GM18505 (cell line): ENCODE measurements at regions not wholly inside any gene's neighbourhood (a gene's known extent, or its start where the extent isn't known, plus 50 kb on each side); places are given as distances from the start of the nearest gene placed in this dataset.

Source experiments
- ATAC-seq: cut with Tn5 transposase; IDR thresholded peaks from one replicate; pipeline ENCODE4 v1.9.1; 2021; ENCODE audit not compliant: unreplicated experiment
- POLR2A ChIP-seq: IDR thresholded peaks from 4 replicates; pipeline ENCODE4 v1.6.1; 2011; ENCODE audit warnings: borderline replicate concordance; ENCODE audit not compliant: insufficient read depth, insufficient read length; ENCODE audit errors: extremely low read depth

DNA sequence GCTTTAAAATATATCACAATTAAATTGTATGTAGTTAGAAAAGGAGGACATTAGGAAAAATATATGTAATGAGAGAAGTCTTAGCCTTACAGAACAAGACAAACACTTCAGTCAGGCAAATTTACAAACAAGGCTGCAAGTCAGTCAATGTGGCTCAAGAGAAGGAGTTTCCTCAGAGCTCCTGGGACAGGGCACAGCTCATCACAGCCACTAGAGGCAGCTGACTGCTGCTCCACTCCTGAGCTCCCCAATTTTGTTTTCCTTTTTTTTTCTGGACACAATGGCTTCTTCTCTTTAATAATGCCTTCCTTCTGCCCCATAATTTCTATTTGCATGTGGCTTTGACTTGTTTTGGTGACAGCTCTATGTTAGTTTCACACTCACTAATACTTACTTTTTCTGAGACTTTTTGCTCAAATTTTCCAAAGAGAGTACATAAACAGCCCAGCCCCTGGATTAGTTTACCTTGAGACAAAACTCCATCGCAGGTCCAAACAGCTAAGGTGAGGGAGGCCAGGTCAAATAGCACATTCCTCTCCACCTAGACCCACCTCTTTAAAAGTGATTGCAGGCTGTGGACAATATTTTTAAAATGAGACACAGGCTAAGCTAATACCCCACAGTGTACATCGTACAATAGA, 850.4 kb upstream of the FRG1 start:
- no peak for TF ChIP-seq POLR2A

DNA sequence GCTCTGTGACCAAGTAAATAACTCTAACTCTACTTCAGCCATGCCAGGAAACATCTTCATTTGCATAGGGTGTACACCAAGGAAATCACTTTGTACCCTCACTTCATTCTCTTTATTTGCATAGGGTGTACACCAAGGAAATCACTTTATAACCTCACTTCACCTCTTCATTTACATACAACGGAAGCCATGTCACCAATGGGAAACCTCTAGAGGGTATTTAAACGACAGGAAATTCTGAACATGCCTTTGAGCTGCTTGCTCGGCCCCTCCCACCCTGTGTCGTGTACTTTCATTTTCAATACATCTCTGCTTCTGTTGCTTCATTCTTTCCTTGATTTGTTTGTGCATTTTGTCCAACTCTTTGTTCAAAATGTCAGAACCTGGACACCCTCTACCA, 848.1 kb upstream of the FRG1 start:
- TF ChIP-seq POLR2A, result no peak
- no peak for ATAC-seq

More for the DNA sequence above, 850.4 kb upstream of the FRG1 start:
- ATAC-seq, result no peak

DNA sequence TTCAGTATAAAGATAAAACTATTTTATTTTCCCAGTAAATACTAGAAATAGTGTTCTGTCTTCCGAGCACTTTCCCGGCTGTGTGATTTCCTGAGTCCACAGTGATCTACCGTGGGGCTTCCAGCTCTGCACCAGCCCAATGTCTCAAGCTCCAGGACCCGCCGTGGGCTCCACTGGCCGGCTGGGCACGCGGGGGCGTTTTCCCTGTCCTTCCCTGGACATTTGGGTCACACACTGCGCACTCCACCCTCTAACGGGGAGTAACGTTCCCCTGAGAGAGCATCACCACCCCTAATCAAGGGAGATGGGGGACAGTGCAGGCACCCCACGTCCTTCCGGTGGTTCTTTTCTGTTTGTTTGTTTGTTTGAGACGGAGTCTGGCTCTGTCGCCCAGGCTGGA, 844.6 kb upstream of the FRG1 start:
- ATAC-seq, result no peak
- TF ChIP-seq POLR2A, result no peak

DNA sequence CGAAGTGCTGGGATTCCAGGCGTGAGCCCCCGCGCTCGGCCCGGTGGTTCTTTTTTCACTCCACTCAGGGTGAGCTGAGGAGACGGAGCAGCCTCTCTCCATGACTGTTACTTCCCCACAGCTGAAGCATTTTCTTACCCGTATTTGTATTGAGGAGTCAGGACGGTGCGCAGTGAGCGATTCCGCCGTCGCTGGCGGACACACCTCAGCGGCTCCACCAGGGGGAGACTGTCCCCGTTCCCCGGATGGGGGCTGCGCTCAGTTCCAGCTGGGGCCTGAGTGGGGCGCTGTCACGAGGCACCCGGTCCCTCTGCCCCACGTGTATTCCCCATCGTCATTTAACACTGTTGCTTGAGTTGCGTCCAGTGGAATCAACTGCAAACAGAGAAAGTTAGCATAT, 844.0 kb upstream of the FRG1 start:
- no peak for TF ChIP-seq POLR2A
- no peak for ATAC-seq

DNA sequence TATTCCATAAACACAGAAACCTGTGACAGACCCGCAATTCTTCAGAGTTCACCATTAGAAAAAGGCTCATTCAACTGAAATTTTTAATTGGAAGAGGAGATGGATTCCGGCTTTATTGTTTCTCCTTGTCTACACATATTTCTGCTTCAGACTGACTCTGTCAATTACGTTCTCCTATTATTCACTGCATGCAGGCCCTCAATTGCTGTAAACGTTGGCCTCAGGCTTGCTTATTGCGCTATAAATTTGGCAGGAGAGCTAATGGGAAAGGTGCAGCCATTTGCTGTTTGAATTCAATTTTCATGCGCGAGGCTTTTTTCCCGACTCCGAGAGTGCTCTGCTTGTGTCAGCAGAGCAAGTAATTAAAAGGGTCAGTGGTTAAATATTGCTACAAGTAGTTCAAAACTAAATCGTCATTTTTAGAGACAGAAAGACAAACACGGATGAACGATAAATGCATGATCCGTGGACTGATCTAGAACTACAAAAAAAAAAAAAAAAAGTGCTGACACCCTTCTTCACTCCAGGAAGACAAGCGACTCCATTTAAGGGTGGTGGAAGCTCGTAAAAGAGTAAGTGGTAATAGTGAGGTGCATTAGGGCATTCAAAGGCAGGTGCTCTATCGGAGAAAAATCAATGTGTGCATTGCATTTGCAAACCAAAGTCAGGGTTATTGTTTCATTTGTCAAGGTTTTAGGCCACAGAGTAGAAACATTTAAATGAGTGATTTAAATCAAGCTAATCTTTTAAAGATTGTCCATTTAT, 841.6 kb upstream of the FRG1 start:
- no peak for ATAC-seq
- no peak for TF ChIP-seq POLR2A

DNA sequence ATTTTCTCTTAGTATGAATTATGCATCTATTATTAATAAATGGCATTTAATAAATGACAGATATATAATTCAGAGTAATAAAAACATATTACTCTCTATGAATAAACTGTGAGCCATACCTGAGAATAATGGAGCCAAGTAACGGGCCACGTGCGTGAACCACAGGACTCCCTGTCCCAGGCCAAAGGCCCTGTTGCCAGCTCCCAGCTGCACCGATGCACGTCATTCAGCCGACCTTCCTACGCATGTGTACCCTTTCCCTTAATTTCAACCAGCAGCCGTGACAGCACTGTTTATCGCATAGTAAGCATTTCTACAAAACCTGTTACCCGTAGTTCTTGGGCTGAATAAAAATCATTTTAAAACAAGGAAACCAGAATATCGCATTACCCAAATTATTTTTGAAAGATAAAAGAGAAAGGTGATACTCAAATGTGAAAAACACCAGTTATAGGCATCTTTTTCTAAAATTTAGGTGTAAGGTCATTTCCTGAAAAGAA, 827.2 kb upstream of the FRG1 start:
- no peak for TF ChIP-seq POLR2A
- no peak for ATAC-seq

DNA sequence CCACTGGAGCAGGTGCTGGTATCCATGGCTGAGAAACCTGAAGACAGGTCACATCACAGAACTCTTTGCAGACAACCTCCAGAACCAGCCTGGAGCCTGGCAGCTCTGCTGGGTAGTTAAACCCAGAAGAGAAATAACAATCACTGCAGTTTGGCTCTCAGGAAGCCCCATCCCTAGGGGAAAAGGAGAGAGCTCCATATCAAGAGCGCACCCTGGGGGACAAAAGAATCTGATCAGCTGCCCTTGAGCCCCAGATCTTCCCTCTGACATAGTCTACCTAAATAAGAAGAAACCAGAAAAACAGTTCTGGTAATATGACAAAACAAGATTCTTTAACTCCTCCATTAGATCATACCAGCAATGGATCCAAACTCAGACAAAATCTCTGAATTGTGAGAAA, 823.2 kb upstream of the FRG1 start:
- no peak for ATAC-seq
- no peak for TF ChIP-seq POLR2A

DNA sequence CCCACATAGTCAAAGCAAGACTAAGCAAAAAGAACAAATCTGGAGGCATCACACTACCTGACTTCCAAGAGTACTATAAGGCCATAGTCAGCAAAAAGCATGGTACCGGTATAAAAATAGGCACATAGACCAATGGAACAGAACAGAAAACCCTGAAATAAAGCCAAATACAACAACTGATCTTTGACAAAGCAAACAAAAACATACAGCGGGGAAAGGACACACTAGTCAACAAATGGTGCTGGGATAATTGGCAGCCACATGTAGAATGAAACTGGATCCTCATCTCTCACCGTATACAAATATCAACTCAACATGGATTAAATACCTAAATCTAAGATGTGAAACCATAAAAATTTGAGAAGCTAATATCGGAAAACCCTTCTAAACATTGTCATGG, 819.3 kb upstream of the FRG1 start:
- TF ChIP-seq POLR2A, result no peak

DNA sequence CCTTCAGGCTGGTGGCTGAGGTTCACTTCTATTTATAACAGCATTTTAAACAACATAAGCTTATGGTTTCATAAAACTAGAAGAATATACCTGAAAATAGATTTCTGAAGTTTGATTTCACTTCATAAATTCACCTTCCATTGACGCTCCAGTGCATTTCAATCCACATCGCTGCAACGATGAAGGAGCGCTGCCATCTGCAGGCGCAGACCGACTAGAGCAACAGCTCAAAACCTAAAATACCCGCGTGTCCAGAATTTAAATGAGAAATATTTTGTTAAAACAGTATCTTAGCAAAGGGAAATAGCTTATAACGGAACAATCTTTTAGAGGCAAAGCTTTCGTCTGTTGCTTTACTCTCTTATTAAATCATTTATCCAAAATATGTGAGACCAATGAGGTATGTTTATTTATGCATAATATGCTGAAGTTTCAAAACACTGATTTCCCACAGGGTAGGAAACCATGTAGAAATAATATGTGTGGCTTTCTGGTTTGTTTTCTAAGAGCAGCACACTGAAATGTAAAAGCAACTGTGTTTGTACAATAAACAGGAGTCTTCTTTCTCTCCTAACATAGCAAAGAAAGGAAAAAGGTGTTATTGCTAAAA, 816.4 kb upstream of the FRG1 start:
- no peak for ATAC-seq

More for the DNA sequence above, 819.3 kb upstream of the FRG1 start:
- no peak for ATAC-seq

DNA sequence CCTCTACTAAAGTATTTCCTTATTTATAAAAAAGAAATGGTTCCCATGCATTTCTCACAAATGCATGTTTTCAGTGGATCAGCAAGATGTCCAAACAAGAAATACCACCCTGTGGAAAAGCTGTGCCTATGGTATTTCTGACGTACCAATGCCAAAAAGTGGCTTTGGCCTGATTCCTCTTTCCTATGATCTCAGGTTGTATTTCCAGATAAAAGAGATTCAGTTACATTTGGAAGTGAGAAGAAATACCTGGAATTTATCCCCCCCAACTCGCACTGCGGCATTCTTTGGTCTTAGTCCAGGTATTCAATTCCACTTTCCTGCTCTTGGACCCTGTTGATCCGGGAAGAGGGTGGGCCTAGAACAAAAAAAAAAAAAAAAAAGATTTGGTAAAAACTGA, 815.9 kb upstream of the FRG1 start:
- ATAC-seq, result no peak
- TF ChIP-seq POLR2A, result no peak

More for the DNA sequence above, 816.4 kb upstream of the FRG1 start:
- TF ChIP-seq POLR2A, result no peak

DNA sequence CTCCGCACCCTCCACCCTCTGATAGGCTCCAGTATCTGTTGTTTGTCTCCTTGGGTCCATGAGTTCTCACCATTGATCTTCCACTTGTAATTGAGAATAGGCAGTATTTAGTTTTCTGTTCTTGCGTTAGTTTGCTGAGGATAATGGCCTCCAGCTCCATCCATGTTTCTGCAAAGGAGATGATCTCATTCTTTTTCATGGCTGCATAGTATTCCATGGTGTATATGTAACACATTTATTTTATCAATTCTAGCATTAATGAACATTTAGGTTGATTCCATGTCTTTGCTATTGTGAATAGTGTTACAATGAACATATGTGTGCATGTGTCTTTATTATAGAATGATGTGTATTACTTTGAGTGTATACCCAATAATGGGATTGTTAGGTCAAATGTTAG, 814.6 kb upstream of the FRG1 start:
- no peak for ATAC-seq
- TF ChIP-seq POLR2A, result no peak

DNA sequence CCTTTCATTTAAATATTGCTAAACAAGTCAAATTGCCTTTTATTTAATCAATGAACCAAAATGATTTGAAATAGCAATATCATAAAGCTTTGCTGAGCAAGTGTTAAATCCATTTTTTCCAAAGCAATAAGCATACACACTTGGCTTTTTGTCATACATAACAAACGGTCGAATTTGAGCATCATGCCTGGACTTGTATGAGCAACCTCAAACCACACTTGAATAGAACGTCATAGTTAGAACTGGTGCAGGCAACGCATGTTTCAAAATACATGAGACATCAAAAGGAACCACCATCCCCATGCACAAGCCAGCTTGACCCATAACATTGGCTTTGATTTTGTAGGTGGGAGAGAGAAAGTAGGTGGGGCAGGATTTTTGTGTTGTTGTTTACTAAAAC, 812.3 kb upstream of the FRG1 start:
- no peak for TF ChIP-seq POLR2A
- ATAC-seq, result no peak

DNA sequence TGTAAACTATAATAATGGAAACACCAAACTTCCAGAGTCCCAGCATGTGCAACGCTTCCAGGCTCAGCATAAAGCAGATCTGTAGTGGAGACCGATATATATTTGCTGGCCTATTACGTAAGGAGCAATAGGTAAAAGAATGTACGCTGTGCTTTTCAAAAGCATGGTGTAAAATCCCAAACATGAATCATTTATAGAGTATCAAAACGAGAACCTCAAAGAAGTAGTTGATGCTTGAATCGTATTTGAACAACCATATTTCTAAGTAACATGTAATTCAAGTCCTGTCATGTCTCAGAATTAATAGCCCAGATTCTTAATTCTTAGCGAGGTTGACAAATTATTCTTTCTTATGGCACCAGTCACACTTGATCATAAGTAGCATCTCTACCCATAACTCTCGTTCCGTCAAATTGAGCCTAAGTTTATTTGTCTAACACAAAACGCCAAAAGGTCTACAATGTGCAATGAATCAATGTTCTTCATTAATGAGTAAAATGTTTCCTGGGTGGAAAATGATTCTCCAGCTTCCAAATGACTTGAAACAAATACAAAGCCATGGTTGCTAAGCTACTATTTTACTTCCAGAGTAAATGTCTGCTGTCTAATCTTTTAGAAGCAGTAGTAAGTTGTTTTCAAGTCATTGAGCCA, 811.5 kb upstream of the FRG1 start:
- ATAC-seq, result no peak
- TF ChIP-seq POLR2A, result no peak
